ENCODE measurements at regions not wholly inside any gene's neighbourhood (a gene's known extent, or its start where the extent isn't known, plus 50 kb on each side); places are given as distances from the start of the nearest gene placed in this dataset.
A peak's percentile ranks its signal among the peaks of the same experiment; 100 is the strongest.
"Not testable (repeated sequence)": the region's sequence is repeated elsewhere in the genome, so short reads cannot be mapped to it uniquely, and the experiment has no call there.

GRCh38 chr12:8390001-8390777 lies 65.6 kb upstream of the CLEC6A start:
- H3K4me2 ChIP-seq (ENCODE audit: insufficient read depth, low read length); H3K9me1 ChIP-seq (ENCODE audit: control insufficient read depth, insufficient read depth, low read length); H3K79me2 ChIP-seq (ENCODE audit: control insufficient read depth, insufficient read depth, low read length); H3K27ac ChIP-seq (ENCODE audit: extremely low read depth, low read depth, low read length); H4K20me1 ChIP-seq (replicated peaks; ENCODE audit: control insufficient read depth, insufficient read depth, low read length); H3K9ac ChIP-seq (ENCODE audit: insufficient read depth in 1 of 2, low read depth in 2 of 2, low read length in 2 of 2); H2AFZ ChIP-seq (ENCODE audit: low read depth, low read length); H3K4me1 ChIP-seq (replicated peaks in 1 of 2; ENCODE audit: control insufficient read depth in 2 of 2, insufficient read depth in 2 of 2, low read length in 2 of 2); FAIRE-seq; H3K36me3 ChIP-seq (ENCODE audit: control insufficient read depth, insufficient read depth, low read length); H3K4me3 ChIP-seq; intact Hi-C loops (cut with micrococcal nuclease); H3K9me3 ChIP-seq (replicated peaks; ENCODE audit: control insufficient read depth, insufficient read depth, low read depth, low read length); BruUV-seq (replicated peaks); CTCF ChIA-PET (ENCODE audit: low intra/inter-chr PET ratio); POLR2A ChIA-PET; H3K27me3 ChIP-seq (ENCODE audit: control insufficient read depth in 2 of 2, insufficient read depth in 2 of 2, low read length in 2 of 2): not testable (repeated sequence)
- TF ChIP-seq CTCF (IDR thresholded peaks at IDR 0.05 in 2 of 3, conservative IDR thresholded peaks at IDR 0.05 in 1 of 3; ENCODE audit: insufficient read depth in 2 of 3, low read depth in 1 of 3, low read length in 3 of 3) = 0 out of 6 replicates have a peak, but pooled peaks of 1 of the 3 experiments have one; percentile 22
- in situ Hi-C loops (cut with MboI) = loop anchor here (10.0 kb wide), 1 partner anchor 55 kb away; no protein-coding TSS in a partner anchor
- peak; percentile 69 for ATAC-seq
- WGBS (ENCODE audit: insufficient coverage, low coverage, missing lambda C conversion rate) = no CpG with 5 or more reads among the region's 81 CpGs
- DNase-seq (ENCODE audit: extremely low read depth in 1 of 4, low spot score in 3 of 4) = peak in 1 of 4 experiments; percentile 11
